SHP77 (cell line): ENCODE measurements at regions not wholly inside any gene's neighbourhood (a gene's known extent, or its start where the extent isn't known, plus 50 kb on each side); places are given as distances from the start of the nearest gene placed in this dataset.
A peak's percentile ranks its signal among the peaks of the same experiment; 100 is the strongest.

Experiments
- DNase-seq, 2 experiments: peaks; one replicate each; lab custom pipeline; 2025; lab: John Stamatoyannopoulos, UW

DNA sequence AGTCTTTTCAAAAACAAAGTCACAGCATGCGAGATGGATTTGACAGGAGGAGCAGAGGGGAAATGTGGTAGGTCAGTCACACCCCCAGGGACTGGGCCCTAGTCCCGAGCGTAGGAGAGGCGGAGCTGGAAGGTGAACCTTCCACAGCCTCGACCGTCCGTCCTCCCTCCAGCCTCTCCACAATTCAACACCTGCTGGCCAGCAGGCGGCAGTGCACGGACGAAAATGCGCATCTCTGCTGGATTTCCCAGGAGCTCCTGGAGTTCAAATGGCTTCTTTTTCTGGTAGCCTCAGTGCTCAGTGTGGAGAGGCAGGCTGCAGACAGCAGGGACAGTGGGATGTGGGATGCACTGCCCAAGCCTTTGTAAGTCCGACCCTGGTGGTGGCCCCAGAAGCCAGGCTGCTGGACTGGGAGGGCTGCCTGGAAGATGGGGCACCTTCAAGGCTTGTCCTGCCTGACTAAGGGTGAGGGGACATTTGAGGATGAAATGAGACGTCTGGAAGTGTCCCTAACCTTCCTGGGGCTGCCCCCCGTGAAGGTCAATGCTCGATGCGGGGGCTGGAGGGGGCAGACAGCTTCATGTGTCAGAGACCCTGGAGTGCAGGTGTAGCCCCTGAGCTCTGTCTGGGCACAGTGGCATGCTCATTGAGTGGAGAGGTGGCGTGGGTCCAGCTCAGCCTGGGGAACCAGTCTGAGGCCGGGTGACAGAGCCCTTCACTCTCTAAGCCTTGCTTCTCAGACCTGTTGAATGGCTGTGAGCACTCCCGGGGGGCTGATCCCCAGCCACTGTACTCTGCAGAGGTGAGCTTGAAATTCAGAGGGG is 189.5 kb downstream of the TFCP2L1 start:
- peak; percentile 55 to 72 for DNase-seq

DNA sequence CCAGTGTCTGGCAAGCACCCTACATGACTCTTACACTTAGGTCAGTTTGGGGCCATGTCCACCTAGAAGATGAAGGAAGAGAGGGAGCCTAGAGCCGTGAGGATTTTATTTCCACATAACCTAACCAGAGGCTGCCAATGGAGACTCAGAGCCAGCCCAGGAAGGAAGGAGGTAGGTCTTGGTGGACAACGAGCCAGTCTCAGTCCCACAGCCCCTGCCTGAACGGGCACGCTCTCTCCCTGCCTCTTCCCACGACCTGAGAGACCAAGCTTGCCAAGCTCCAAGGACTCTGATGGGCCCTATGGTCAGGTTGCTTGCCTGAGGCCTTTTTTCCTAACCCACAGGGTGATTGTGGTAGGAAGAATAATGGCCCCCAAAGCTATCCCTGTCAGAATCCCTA is 188.4 kb downstream of the TFCP2L1 start:
- DNase-seq = no peak

DNA sequence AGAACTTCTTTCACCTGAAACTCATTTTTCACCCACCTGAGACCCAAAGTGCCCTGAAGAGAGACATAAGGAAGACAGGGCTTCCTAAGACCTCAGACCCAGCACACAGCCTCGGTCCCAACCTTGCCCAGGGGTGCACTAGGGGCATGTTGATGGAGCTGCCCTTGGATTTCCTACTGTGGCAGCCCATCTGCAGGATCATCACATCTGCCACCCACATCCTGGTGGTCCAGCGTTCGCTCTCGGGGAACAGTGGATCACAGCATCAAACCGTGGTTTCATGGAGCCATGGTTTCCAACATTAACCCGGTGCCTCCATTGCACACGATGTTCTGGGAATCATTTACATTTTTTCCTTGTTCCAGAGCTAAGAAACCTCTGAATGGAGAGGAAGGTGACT is 186.4 kb downstream of the TFCP2L1 start:
- no peak for DNase-seq

DNA sequence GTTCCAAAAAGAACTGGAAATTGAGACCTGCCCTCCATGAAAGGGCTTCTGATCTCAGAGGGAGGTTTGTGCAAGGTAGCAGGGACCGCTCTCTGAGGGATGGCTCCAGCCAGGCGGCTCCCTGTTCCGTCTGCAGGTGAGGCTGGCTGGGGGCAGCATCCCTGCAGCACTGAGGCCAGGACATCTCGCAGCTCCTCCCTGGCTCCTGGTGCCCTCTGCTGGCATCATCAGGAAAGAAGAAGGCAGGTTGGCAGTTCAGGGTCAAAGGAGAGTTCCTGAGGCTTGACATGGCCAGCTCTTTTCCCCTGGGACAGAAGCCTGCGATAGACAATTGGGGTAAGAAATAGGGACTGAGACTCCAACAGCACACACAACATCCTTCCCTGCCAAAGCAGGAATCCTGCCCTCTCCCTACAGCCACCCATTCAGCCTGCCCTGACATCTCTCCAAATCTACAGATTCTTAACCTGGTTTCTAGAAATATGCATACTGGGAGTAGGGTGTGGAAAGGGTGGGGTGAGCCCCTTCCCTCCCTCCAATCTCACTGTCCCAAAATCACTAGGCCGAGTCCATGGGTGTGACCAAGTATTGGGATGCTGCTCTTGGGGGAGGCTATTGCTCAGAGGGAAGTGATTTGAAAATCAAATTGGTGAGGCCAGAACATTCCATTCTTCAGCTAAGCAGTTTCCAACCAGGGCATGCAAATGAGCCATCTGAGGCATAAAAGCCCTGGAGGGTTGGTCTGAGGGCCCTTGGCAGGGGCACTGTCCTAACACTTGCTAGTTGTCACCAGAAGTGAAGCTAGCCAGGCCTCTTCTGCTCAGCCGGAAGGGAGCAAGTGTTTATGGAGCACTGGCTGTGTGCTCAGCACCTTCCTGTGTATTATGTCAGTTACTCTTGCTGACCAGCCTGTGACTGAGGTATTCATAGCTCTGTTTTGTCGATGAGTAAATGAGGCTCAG is 185.4 kb downstream of the TFCP2L1 start:
- peak in 1 of 2 experiments; percentile 24 for DNase-seq

DNA sequence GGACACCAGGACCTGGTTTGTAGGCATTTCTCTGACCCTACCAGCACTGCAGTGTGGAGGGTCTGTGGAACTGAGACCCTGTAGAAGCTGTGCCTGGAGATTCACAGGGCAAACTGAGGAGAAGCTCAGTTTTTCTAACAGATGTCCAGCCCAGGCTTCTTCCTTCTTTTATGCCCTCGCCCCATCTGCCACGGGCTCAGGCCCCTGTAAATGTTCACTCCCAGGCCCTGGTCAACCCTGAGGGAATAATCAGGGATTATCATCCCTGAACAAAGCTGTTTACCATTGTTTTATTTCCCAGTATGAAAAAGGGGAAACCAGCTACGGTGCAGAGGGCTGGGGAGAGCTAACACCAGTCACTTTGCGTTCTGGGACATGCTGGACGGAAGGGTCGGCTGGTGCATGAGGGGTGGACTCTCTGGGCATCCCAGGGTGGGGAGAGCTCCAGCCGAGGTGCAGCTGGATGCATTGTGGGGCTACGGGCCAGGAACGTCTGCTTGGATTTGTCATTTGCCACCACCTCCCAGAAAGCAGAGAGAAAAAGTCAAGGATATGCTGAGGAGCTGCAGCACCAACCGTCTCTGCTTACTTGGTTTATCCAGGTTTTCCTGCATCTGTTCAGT is 183.8 kb downstream of the TFCP2L1 start:
- DNase-seq = no peak

DNA sequence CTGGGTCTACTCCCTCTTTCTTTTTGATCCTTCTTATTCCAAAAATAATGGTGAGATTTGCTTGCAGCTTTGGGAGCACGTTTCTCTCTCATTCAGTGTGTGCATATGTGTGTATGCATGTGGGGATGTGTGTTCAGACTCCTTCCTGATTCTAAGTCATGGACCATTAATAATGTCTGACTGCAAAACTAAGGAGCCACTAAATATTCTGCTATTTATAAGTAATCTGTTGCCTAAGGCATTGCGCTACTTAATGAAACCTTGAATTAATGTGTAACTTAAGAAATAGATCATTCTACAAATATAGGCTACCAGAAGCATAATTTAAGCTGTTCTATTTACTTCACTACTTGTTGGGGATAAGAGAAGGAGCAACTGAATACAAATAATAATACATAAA is 182.1 kb downstream of the TFCP2L1 start:
- no peak for DNase-seq

DNA sequence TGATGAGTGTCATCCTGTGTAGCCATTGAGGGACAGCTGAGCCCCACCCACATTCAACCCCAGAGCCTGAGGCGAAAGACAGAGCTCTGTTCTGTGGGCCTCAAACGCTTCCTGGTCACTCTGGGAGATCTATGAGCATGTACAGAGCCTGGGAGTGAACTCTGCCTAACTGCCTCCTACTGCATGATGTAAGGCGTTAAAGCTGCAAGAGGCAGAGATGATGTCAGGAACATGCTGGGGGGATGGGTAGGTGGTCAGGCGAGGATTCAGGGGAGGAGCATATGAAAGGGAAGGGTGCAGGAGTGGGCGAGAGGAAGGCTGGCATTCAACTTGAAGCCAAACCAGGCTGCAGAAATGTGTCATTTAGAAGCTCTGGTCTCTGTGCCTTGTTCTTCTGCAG is 181.0 kb downstream of the TFCP2L1 start:
- no peak for DNase-seq

DNA sequence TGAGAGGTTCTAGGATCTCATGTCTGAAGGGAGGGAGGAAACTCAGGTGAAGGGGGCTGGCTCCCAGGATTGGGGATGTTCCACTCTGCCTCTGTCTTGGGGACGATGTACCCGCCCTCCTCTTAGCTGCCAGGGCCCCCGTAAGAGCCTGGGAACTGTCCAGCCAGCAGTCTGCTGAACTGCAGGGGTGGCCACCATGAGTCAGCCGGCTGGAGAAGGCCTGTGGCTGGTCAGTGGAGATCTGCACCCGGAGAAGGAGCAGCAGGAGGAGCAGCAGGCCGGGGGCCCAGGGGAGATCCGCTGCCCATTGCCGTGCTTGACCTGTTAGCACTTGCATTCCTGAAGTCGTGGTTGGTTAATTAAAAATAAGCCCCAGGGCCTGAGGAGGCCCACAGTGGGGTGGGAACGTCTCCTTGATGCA is 180.3 kb downstream of the TFCP2L1 start:
- no peak for DNase-seq

DNA sequence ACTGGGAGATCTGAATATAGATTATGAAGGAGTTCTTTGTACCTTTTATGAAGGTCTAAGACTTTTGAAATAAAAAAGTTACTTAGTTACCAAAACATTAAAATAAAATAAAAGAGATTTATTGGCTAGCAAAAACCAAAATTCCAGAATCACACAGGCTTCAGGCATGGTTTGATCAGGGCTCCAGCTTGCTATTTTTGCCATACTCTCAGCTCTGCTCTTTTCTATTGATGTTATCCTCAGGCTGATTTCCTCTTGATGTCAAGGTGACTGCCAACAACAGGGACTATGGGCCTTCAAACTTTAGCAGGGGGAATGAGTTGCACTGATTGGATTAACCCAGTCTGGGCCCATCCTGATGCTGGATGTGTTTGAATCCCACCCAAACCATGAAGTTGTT is 174.1 kb downstream of the TFCP2L1 start:
- no peak for DNase-seq

DNA sequence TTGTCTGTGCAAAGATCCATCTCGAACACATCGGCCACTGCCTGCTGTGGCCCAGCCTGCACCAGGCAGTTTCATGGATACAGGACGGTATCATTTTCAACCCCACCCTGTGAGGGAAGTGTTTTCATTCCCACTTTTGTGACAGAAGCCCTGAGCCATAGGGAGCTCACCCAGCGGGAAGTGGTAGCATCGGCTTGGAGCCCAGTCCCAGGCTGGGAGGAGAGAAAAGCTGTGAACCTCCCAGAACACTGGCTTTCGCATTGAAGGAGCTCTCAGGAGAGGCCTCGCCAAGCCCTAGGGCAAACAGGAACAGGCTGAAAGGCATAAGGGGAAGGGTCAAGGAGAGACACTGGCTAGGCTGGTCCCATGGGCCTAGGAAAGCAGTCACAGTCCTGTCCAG is 166.1 kb downstream of the TFCP2L1 start:
- DNase-seq = no peak

DNA sequence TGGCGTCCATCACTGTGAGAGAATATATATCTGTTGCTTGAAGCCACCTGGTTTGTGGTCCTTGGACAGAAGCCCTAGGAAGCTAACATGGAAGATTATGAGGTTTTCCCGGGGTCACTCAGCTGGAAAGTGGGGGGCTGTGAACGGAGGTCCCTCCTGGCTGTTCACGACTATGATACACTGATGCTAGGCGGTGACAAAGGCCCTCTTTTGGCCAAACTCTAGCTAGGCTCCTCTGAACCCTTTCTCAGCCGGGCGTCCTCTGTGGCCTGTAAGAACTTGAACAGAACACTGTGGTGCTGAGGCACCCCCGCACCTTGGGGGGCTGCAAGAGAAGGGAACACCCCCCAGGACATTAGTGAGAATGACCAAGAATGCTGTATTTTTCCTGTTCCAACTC is 164.6 kb downstream of the TFCP2L1 start:
- DNase-seq = no peak

DNA sequence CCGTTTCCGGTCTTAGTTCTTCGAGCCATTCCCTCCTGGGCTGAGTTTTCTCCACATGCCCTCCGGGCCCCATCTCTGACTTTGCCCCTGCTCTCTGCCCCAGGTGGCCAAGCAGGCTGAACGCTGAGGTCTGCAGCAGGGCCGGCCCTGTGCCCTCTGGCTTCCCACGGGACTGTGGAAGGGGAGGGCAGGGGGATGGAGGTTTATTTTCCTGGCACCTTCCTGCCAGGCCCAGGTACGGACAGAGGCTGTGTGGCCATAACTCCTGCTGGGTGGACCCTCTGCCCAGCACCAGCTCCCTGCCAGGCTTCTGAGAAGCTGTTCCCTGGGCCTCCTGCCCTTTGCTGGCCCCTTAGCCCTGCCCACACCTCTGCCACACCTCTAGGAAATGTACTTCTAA is 164.0 kb downstream of the TFCP2L1 start:
- DNase-seq = no peak

DNA sequence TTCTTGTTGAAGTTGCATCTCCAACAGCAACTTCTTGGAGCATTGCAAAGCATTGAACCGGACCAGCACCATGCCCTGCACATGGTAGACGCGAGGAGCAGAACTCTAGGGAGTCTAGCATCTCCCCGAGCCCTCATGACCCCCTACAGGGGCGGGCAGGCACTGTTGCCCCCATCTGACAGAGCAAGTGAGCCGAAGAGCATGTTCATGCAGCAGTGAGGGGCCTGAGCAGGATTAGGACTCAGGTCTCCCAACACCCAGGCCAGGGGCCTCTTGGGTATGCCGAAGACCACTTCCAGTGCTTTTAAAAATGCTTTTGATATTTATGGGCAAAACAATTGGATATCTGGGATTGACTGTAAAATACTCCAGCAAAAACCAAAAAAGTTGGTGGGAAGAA is 163.3 kb downstream of the TFCP2L1 start:
- no peak for DNase-seq

DNA sequence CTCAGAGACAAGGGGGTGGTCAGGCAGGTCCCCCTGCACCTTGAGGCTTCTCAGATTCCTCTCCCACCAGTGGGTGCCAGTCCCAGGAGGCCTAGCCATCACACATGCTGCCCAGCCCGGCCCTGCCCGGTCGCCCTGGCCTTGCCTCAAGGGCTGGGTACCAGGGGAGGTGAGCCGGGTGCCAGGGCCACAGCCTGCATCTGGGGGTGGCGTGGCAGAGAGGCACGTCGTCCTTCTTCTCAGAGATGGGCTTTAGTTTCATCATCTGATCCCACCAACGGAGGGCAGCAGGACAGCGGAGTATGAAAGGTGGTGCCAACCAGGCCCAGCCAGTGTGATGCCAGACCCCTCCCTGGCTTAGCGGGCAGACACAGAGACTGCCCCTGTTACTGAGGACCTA is 161.7 kb downstream of the TFCP2L1 start:
- DNase-seq = no peak

DNA sequence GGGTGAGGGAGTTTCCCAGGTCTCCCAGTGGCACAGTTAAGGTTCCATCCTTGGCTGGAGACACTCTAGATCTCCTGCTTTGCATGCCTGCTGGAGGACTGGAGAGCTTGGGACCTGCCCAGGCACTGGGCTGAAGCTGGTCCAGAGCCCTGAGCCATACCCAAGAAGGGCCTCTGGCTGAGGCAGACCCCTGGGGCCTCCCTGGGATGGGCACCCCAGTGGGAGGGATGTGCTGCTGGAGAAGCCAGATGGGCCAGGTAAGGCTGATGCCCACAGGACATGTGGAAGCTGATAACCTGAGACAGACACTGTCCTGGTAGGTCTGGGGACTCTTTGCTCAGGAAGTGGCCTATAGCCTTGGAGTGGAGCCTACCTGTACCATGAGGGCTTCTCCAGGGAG is 160.7 kb downstream of the TFCP2L1 start:
- no peak for DNase-seq

DNA sequence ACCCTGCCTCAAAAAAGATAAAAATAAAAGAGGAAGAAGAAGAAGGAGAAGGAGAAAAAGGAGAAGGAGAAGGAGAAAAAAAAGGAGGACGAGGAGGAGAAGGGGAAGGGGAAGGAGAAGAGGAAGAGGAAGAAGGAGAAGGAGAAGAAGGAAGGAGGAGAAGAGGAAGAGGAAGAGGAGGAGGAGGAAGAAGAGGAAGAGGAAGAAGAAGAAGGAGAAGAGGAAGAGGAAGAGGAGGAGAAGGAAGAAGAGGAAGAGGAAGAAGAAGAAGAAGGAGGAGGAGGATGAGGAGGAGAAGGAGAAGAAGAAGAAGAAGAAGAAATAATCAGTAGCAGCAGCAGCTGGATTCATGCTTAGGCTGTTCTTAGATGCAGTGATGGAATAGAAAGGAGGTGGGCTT is 159.7 kb downstream of the TFCP2L1 start:
- no peak for DNase-seq

DNA sequence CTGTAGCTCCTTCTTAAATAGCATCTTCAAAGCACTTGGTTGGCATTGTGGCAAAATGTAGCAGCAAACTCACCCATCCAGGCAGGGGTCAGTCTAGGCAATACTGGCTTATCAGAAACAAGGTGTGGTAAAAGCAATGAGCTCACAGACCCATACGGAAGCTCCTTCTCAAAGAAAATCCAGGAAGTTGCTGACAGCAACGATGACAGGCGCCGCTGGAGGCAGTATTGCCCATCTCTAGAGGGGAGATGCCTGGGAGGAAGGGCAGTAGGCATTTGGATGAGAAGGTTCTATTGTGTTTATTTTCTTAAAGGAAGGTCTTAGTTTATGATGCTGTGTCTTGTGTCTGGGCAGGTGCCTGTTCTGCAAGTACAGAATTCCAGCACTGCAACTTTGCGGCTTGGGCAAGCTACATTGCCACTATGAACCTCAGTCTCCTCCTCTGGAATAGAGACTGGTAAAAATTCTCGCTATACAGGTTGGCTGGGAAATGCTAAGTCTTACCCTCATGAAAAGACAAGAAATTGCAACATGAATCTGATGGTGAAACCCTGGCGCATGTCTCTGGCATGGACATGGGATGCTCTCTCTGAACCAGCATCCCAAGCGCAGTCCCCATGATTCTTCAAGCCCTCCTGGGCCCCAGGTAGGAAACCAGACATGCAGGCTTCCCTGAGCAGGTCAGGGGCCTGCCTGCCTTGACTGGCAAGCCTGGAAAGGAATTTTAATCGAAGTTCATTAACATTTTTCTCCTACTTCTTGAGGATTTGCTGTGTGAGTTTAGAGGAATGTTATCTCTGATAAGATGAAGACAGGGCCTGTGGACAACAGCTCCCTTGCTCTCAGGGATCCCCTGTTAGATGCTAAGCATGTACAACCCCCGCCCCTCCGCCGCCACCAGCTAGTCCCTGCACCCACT is 156.0 kb downstream of the TFCP2L1 start:
- DNase-seq = no peak

DNA sequence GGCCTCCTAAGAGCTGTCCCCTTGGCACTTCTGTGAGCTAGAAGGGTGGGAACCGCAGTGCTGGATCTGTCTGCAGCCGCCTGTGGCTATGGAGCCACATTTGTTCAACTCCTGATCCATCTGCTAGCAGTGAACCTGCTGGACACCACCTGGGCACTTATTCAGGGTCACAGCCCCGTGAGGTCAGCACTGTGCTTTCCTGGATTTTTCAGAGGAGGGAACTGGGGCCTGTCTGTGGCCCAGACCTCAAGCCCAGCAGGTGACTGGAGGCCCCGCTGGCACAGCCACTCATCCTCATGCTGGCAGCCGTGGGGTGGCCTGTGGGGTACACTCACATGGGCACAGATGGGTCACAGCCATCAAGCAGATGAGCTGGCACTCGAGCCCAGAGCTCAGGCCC is 155.3 kb downstream of the TFCP2L1 start:
- DNase-seq = no peak

DNA sequence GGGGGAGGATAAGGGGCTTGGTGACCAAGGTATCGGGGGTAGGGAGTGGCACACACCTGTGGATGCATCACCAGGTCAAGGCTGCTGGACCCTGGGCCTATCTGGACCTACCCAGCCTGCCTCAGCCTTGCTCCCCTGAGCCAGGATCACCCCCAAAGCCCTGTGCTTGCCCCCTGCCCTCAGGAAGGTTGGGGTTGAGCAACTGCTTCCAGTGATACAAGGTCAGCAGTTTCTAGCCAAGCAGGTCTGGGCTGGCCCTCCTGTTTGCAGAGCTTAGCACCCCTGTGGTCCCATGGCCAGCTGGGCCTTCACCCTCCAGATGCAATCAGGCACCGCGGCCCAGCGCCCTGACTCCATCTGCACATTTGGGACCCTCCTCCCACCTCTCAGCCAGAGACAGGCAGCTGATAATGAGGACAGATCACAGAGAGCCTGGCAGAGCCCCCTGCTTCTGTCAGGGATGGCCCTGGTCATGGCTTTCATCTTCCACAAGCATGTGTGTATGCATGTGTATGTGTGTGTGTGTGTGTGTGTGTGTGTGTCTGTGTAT is 154.6 kb downstream of the TFCP2L1 start:
- DNase-seq = no peak

DNA sequence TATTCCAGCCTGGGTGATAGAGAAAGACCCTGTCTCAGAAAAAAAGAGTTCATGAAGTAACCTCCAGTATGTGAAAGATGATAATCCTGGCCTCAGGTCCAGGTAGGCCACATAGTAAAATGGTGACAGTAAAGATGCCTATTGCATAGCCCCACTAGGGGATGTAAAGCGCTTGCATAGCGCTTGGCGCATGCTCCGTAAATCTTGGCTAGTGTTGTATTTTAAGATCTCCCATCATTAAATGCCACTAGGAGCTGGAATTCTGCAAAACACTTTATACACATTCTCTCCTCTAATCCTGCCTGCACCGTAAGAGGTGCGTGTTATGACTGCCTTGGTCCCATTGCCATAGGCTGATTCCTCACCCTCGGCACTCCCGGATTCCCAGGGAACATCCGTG is 153.6 kb downstream of the TFCP2L1 start:
- DNase-seq = no peak

DNA sequence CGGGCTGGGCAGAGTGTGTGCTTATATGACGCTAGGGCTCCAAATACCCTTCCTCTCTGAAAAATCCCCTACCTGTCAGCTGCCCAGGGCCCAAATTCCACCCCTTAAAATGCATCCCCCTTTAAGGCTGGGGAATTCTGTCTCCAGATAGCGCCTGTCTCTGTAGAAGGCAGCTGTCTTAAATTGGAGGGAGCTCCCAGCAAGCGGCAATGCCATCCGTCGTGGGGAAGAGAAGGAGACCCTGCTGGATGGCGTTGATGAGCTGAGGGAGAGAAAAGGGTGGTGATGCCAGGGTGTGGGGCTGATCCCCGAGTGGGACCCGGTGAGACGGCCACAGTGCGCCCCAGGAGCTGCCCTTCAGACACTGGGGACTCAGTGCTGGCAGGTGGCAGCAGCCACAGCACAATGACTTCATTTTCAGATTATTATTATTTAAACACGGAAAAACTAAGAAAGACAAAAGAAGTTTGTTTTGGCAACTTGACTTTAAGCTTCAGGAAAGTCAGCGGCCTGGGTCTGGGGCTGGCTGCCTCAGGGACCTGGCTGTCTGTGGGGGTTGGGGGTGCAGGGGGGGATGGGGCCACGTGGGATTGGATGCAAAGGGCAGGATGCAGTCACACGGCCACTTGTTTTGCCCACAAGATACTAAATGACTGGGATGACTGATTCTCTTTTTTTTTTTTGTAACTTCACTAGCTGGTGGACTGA is 152.8 kb downstream of the TFCP2L1 start:
- no peak for DNase-seq
